WTC11 (cell line): ENCODE measurements at regions not wholly inside any gene's neighbourhood (a gene's known extent, or its start where the extent isn't known, plus 50 kb on each side); places are given as distances from the start of the nearest gene placed in this dataset.
"Not testable (repeated sequence)": the region's sequence is repeated elsewhere in the genome, so short reads cannot be mapped to it uniquely, and the experiment has no call there.

Source experiments
- ATAC-seq: fragments of 200-7000 bp; cut with Tn5 transposase; 2 replicates; pipeline ENCODE4 v1.10.0; 2021; ENCODE audit warnings: mild to moderate bottlenecking, moderate library complexity
- CTCF ChIA-PET: fragments of 300-600 bp; sonication (Branson Sonifier 250); formaldehyde crosslinking; loops from one replicate; lab custom pipeline; 2021; ENCODE audit warnings: antibody characterized with exemption; lab: Charles Lee
- POLR2A ChIA-PET: fragments of 350-600 bp; sonication (Branson Sonifier 250); formaldehyde crosslinking; loops from one replicate; lab custom pipeline; 2021; ENCODE audit warnings: antibody characterized with exemption; lab: Charles Lee
- DNase-seq: peaks from one replicate; pipeline ENCODE4 v3.0.0; 2021; ENCODE audit warnings: low spot score
- H3K27ac Mint-ChIP-seq: 2 replicates; pipeline ENCODE4 v1.8.0; 2021; ENCODE audit warnings: mixed read lengths
- H3K27me3 Mint-ChIP-seq: 2 replicates; pipeline ENCODE4 v1.8.0; 2021; ENCODE audit warnings: low read depth, mild to moderate bottlenecking, moderate library complexity, mixed read lengths
- H3K36me3 Mint-ChIP-seq: 2 replicates; pipeline ENCODE4 v1.8.0; 2021; ENCODE audit warnings: mixed read lengths
- H3K4me1 Mint-ChIP-seq: 2 replicates; pipeline ENCODE4 v1.8.0; 2022; ENCODE audit warnings: mixed read lengths
- H3K4me3 Mint-ChIP-seq: 2 replicates; pipeline ENCODE4 v1.8.0; 2021; ENCODE audit warnings: mild to moderate bottlenecking, moderate library complexity, mixed read lengths
- H3K9me3 Mint-ChIP-seq: 2 replicates; pipeline ENCODE4 v1.8.0; 2021; ENCODE audit warnings: mixed read lengths

DNA sequence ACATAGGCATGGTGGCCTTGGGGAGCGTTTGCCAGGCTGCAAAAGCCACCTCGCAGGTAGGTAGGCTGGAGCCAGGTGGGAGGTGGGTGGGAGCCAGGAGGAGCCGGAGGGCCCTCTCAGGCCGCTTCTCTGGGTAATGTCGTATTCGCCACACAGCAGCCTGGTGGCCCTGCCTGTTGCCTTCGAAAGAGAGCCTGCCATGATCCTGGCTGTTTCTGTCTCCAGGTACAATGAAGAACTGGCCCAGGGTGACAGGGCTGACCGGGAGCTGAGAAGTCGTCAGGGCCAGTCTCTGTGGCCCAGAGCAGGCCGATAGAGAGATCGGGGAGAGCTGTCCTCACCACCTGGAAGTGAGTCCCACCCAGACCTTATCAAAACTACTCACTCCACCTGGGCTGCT is 4477.8 kb upstream of the OR11H1 start:
- Mint-ChIP-seq H3K27me3 (peaks cover 31% of the 10 kb centered on the region), H3K36me3 (peaks cover 51% of the 10 kb centered on the region), H3K9me3 (peaks cover 49% of the 10 kb centered on the region)
- ATAC-seq, H3K4me3 Mint-ChIP-seq, CTCF ChIA-PET, H3K27ac Mint-ChIP-seq, H3K4me1 Mint-ChIP-seq, DNase-seq, POLR2A ChIA-PET: not testable (repeated sequence)

DNA sequence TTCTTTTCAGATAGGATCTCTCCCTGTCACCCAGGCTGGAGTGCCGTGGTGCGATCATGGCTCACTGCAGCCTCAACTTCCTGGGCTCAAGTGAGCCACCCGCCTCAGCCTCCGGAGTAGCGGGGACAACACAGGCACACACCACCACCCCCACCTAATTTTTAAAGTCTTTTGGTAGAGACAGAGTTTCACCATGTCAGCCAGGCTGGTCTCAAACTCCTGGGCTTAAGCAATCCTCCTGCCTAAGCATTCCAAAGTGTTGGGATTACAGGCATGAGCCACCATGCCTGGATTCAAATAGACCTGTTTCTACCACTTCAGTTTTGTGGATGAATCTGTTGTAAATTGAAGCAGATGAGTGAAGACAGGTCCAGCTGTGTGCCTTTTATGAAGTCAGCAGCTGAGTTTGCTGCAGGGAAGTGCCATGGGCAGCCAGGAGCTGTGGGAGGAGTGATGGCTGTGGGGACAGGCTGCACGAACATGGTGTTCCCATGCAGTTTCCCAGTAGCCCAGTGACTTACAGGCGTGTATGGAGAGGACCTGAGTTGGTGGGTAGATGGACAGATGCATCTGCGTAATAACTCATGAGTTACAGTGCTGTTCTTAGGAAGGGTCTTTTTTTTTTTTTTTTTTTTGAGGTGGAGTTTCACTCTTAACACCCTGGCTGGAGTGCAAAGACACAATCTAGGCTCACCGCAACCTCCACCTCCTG is 4476.4 kb upstream of the OR11H1 start:
- CTCF ChIA-PET, H3K4me3 Mint-ChIP-seq, H3K4me1 Mint-ChIP-seq, ATAC-seq, DNase-seq, POLR2A ChIA-PET, H3K27ac Mint-ChIP-seq: not testable (repeated sequence)
- peaks cover 44% of the 10 kb centered on the region for H3K27me3 Mint-ChIP-seq
- peaks cover 64% of the 10 kb centered on the region for H3K36me3 Mint-ChIP-seq
- H3K9me3 Mint-ChIP-seq, result peaks cover 62% of the 10 kb centered on the region

DNA sequence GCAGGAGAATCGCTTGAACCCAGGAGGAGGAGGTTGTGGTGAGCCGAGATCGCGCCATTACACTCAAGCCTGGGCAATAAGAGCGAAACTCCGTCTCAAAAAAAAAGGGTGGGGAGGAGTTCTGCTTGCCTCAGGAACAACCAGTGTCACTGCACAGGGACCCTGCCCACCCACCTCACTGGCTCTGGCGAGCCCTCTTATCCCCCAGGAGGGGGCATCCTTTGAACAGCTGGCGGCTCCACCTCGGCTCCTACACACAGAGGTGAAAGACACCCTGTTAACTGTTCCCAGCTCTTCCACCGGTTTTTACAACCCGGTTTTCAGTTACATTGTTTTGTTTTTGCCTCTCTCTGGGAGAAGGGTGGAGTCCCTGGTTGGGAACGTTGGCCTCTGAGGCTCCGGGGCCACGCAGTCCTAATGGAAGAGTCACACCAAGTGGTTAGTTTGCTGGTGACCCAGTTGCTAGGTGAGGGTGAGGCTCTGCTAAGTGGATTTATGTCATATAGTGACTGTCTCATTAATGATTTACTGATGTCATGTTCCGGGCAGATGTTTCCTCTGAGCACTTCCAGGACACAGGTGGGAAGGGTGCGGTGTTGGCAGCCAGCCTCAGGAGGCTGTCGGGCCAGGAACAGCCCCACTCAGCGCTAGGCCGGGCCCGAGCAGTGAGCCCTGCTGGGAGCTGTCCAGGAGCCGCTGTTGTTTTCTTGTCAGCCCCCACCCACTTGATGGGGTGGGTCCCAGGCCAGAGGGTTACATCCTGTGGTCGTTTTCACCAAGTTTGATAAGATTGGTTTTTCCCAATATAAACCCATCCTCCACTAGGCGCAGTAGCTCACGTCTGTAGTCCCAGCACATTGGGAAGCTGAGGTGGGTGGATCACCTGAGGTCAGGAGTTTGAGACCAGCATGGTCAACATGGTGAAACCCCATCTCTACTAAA is 4474.3 kb upstream of the OR11H1 start:
- H3K4me3 Mint-ChIP-seq, CTCF ChIA-PET, H3K4me1 Mint-ChIP-seq, H3K27ac Mint-ChIP-seq, ATAC-seq, POLR2A ChIA-PET, DNase-seq: not testable (repeated sequence)
- Mint-ChIP-seq H3K9me3 (peaks cover 58% of the 10 kb centered on the region), H3K27me3 (peaks cover 49% of the 10 kb centered on the region), H3K36me3 (peaks cover 70% of the 10 kb centered on the region)

DNA sequence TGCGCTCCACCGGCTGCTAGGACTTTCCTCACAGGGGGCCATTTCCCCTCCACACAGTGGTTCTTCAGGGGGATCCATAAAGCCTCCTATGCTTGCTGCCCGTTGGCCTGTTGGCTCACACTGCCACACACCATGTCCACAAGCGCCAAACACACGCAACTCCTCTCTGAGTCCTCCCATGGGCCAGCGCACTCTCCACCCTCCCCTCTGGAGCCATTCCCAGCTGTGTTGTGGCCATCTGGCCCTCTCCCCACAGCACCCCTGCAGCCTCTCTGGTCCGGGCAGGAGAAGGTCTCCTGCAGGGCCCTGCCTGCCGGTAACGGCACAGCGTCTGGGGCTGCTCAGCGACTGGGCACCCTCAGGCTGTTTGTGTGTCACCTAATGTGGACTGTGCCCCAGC is 4473.3 kb upstream of the OR11H1 start:
- H3K4me1 Mint-ChIP-seq, POLR2A ChIA-PET, H3K4me3 Mint-ChIP-seq, ATAC-seq, CTCF ChIA-PET, H3K27ac Mint-ChIP-seq, DNase-seq: not testable (repeated sequence)
- H3K27me3 Mint-ChIP-seq, result peaks cover 47% of the 10 kb centered on the region
- peaks cover 56% of the 10 kb centered on the region for H3K9me3 Mint-ChIP-seq
- H3K36me3 Mint-ChIP-seq, result peaks cover 66% of the 10 kb centered on the region

DNA sequence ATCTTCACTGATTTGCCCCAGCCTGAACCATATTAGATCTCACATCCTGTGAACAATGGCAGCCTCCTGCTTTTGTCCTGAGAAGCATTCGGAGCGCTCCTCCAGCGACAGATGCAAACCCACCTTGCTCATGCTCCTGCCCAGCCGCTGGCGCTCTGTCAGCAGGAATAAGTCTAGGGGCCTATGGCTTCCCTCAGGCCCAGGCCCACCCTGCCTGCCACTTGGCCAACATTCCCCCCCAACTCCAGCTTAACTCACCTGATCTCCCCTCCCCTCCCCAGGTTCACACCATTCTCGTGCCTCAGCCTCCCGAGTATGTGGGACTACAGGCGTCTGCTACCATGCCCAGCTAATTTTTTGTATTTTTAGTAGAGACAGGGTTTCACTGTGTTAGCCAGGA is 4472.8 kb upstream of the OR11H1 start:
- ATAC-seq, DNase-seq, POLR2A ChIA-PET, H3K4me1 Mint-ChIP-seq, CTCF ChIA-PET, H3K4me3 Mint-ChIP-seq, H3K27ac Mint-ChIP-seq: not testable (repeated sequence)
- Mint-ChIP-seq H3K36me3 (peaks cover 71% of the 10 kb centered on the region), H3K9me3 (peaks cover 61% of the 10 kb centered on the region), H3K27me3 (peaks cover 47% of the 10 kb centered on the region)

DNA sequence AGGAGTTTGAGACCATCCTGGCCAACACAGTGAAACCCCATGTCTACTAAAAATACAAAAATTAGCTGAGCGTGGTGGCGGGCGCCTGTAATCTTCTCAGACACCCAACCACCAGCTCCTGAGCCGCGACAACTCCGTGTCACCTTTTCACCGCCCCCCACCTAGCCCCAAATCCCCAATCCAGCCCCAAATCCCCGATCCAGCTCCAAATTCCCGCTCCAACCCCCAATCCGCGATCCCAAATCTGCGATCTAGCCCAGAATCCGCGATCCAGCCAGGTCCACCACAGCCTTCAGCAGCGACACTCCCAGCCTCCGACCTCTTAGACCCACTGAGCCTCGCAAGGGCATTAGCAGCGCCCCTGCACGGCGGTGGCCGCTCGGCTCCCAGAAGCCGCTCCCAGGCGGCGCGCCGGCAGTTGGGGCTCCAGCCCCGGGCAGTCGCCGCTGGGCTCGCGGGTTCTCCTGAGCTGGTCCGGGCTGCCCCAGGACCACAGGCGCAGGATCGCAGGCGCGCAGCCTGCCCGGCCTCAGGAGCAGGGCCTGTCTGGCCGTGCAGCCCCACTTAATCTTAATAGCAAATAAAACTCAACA is 4469.9 kb upstream of the OR11H1 start:
- CTCF ChIA-PET, H3K27ac Mint-ChIP-seq, ATAC-seq, H3K4me1 Mint-ChIP-seq, H3K4me3 Mint-ChIP-seq, DNase-seq, POLR2A ChIA-PET: not testable (repeated sequence)
- peaks cover 81% of the 10 kb centered on the region for H3K36me3 Mint-ChIP-seq
- peaks cover 76% of the 10 kb centered on the region for H3K9me3 Mint-ChIP-seq
- peaks cover 53% of the 10 kb centered on the region for H3K27me3 Mint-ChIP-seq

DNA sequence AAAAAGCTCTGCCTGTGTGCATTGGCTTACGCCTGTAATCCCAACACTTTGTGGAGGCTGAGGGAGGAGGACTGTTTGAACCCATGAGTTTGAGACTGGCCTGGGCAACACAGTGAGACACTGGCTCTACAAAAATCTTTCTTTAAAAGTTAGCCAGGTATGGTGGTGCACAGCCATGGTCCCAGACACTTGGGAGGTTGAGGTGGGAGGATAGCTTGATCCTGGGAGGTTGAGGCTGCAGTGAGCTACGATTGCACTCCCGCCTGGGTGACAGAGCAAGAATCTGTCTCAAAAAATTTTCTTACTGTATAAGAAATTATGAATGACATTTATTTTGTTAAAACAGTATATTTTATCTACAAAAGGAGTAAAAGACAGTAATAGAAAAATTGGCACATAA is 4468.9 kb upstream of the OR11H1 start:
- Mint-ChIP-seq H3K27me3 (peaks cover 51% of the 10 kb centered on the region), H3K36me3 (peaks cover 85% of the 10 kb centered on the region), H3K9me3 (peaks cover 79% of the 10 kb centered on the region)
- DNase-seq, H3K4me3 Mint-ChIP-seq, ATAC-seq, CTCF ChIA-PET, POLR2A ChIA-PET, H3K4me1 Mint-ChIP-seq, H3K27ac Mint-ChIP-seq: not testable (repeated sequence)

DNA sequence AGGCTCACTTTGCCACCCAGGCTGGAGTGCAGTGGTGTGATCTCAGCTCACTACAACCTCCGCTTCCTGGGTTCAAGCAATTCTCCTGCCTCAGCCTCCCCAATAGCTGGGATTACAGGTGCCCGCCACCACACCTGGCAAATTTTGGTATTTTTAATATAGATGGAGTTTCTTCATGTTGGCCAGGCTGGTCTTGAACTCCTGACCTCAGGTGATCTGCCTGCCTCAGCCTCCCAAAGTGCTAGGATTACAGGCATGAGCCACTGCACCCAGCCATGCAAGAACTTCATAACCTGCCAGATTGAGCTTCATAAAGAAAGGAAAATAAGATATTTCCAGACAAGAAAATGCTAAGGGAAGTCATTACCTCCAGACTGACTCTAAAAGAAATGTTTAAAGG is 4467.2 kb upstream of the OR11H1 start:
- Mint-ChIP-seq H3K27me3 (peaks cover 52% of the 10 kb centered on the region), H3K36me3 (peaks cover 86% of the 10 kb centered on the region), H3K9me3 (peaks cover 84% of the 10 kb centered on the region)
- ATAC-seq, CTCF ChIA-PET, DNase-seq, H3K27ac Mint-ChIP-seq, H3K4me1 Mint-ChIP-seq, H3K4me3 Mint-ChIP-seq, POLR2A ChIA-PET: not testable (repeated sequence)

DNA sequence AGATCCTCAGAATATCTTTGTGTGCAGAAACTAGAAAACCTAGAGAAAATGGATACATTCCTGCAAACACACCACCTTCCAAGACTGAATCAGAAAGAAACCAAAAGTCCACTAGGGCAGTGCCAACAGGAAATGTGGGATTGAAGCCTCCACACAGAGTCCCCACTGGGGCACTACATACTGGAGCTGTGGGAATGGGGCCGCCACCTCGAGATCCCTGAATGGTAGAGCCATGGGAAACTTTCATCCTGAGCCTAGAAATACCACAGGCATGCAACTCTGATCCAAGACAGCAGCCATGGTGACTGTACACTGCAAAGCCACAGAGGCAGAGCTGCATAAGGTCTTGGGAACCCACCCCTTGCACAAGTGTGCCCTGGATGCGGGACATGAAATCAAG is 4465.5 kb upstream of the OR11H1 start:
- DNase-seq, H3K4me1 Mint-ChIP-seq, ATAC-seq, CTCF ChIA-PET, POLR2A ChIA-PET, H3K4me3 Mint-ChIP-seq, H3K27ac Mint-ChIP-seq: not testable (repeated sequence)
- peaks cover 87% of the 10 kb centered on the region for H3K36me3 Mint-ChIP-seq
- H3K27me3 Mint-ChIP-seq, result peaks cover 55% of the 10 kb centered on the region
- H3K9me3 Mint-ChIP-seq, result peaks cover 85% of the 10 kb centered on the region

DNA sequence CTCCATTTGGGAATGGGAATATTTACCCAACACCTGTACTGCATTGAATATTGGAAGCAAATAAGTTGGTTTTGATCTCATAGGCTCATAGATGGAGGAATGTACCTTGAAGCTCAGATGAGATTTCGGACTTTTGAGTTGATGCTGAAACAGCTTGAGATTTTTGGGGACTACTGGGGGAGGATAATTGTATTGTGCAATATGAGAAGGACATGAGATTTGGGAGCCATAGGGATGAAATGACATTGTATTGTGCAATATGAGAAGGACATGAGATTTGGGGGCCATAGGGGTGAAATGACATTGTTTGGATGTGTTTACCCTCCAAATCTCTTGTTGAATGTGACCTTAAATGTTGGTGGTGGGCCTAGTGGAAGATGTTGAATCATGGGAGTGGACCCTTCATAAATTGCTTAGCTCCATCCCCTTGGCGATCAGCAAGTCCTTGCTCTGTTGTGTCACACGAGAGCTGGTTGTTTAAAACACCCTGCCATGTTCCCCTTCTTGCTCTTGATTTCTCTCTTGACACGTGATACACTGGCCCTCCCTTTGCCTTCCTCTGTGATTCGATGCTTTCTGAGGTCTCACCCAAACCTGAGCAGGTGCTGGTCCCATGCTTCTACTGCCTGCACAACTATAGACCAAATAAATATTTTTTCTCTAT is 4464.8 kb upstream of the OR11H1 start:
- Mint-ChIP-seq H3K9me3 (peaks cover 91% of the 10 kb centered on the region), H3K27me3 (peaks cover 57% of the 10 kb centered on the region), H3K36me3 (peaks cover 88% of the 10 kb centered on the region)
- POLR2A ChIA-PET, H3K4me3 Mint-ChIP-seq, H3K4me1 Mint-ChIP-seq, ATAC-seq, DNase-seq, H3K27ac Mint-ChIP-seq, CTCF ChIA-PET: not testable (repeated sequence)

DNA sequence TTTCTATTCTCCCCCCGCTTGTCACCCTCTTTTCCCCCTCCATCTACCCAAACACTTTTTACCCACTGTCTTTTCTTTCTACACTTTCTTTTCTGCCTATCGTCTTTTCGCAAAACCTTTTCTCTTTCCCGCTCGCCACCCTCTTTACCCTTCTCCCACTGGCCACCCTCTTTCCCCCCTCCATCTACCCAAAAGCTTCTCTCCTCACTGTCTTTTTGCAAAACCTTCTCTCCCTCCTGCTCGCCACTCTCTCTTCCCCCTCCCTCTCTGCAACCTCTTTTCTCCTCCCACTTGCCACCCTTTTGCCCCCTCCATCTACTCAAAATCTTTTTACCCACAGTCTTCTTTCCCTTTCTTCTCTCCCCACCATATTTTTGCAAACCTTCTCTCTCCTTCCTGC is 4462.8 kb upstream of the OR11H1 start:
- H3K27ac Mint-ChIP-seq, H3K4me3 Mint-ChIP-seq, DNase-seq, ATAC-seq, CTCF ChIA-PET, POLR2A ChIA-PET, H3K4me1 Mint-ChIP-seq: not testable (repeated sequence)
- H3K36me3 Mint-ChIP-seq, result peaks cover 82% of the 10 kb centered on the region
- peaks cover 81% of the 10 kb centered on the region for H3K9me3 Mint-ChIP-seq
- peaks cover 54% of the 10 kb centered on the region for H3K27me3 Mint-ChIP-seq
